SK-N-MC (cell line): ENCODE measurements at regions not wholly inside any gene's neighbourhood (a gene's known extent, or its start where the extent isn't known, plus 50 kb on each side); places are given as distances from the start of the nearest gene placed in this dataset.

Experiments used
- EZH2 ChIP-seq: fragments of 200-600 bp; sonication (generic); IDR thresholded peaks from one replicate; pipeline ENCODE4 v1.6.1; 2017; ENCODE audit warnings: antibody characterized with exemption
- POLR2AphosphoS5 ChIP-seq: IDR thresholded peaks from 2 replicates; pipeline ENCODE4 v1.6.1; 2012; ENCODE audit warnings: mild to moderate bottlenecking, low read depth, low read length, borderline replicate concordance

- TF ChIP-seq POLR2AphosphoS5: no peak
- TF ChIP-seq EZH2: no peak
Measured at GRCh38 chr12:24408305-24408704, 458.8 kb upstream of the SOX5 start.
